Neutrophil (primary cell): ENCODE measurements at regions not wholly inside any gene's neighbourhood (a gene's known extent, or its start where the extent isn't known, plus 50 kb on each side); places are given as distances from the start of the nearest gene placed in this dataset.

Experiments
- H3K27ac ChIP-seq: fragments of 200-600 bp; sonication (generic); 2 replicates; pipeline ENCODE4 v1.5.1; 2016; ENCODE audit warnings: mild to moderate bottlenecking, moderate library complexity
- H3K27me3 ChIP-seq: fragments of 200-600 bp; sonication (generic); 2 replicates; pipeline ENCODE4 v1.6.0; 2016; ENCODE audit warnings: mild to moderate bottlenecking
- H3K36me3 ChIP-seq: fragments of 200-600 bp; sonication (generic); 2 replicates; pipeline ENCODE4 v1.5.1; 2017
- H3K4me1 ChIP-seq, 2 experiments: fragments of 200-600 bp in 1 of 2; sonication (generic) in 1 of 2; 1 replicate in 1 of 2; 2 replicates in 1 of 2; pipeline versions ENCODE4 v1.5.1 to v1.6.1; 2013 to 2016; ENCODE audit warnings: low read depth in 1 of 2, low read length in 1 of 2, mild to moderate bottlenecking in 1 of 2, moderate library complexity in 1 of 2; ENCODE audit not compliant: control insufficient read depth in 1 of 2, insufficient read depth in 1 of 2
- H3K4me3 ChIP-seq, 2 experiments: fragments of 200-600 bp in 1 of 2; sonication (generic) in 1 of 2; 1 replicate in 1 of 2; 2 replicates in 1 of 2; pipeline ENCODE4 v1.5.1; 2013 to 2016; ENCODE audit warnings: low read depth in 1 of 2, low read length in 1 of 2, mild to moderate bottlenecking in 1 of 2, moderate library complexity in 1 of 2
- H3K9me3 ChIP-seq: fragments of 200-600 bp; sonication (generic); 2 replicates; pipeline ENCODE4 v1.5.1; 2016
- CTCF ChIP-seq: fragments of 200-600 bp; sonication (generic); IDR thresholded peaks from 2 replicates; pipeline ENCODE4 v1.5.1; 2016; ENCODE audit warnings: antibody characterized with exemption

DNA sequence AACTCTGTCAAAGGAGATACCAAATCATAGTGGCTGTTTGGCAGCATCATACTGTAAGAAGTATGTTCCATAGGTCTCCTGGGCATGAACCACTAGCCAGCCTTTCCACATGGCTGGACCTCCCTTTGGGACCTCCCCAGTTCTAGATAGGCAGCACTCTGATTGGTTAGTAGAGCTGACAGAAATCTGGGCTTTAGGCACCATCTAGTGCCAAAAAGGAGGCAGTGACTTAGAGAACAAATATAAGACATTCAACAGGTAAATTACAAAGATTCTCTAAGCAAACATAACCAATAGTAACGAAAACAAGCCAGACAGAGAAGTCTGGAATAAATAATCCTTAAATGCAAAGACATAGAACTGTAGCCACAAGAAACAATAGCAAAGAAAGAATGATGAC lies 148.0 kb upstream of the PDE3A start:
- Histone ChIP-seq H3K27ac (no peak overlapping the region), H3K36me3 (no peaks in the 10 kb centered on the region), H3K4me1 (no peaks in the 10 kb centered on the region), H3K4me3 (no peak overlapping the region), H3K9me3 (no peaks in the 10 kb centered on the region), H3K27me3 (no peaks in the 10 kb centered on the region)
- no peak for TF ChIP-seq CTCF

DNA sequence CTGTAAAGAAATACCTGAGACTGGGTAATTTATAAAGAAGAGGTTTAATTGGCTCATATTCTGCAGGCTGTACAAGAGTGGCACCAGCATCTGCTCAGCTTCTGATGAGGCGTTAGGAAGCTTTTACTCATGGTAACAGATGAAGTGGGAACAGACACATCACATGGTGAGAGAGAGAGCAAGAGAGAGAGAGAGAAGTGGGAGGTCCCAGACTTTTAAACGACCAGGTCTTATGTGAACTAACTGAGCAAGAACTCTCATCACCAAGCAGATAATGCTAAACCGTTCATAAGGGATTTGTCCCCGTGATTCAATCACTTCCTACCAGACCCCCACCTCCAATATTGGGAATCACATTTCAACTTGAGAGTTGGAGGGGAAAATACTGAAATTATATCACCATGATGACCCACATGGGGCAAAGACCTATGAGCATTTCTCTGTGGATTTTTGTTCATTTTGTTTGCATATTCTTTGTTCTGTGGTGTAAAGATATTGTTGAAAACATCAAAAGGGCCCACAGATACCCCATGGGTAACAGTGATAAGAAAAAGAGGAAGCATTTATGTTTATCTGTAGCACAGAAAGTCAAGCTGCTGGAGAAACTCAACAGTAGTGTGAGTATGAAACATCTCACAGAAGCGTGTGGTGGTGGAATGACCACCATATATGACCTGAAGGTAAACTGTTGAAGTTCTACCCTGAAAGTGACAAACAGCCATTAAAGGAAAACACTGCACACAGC lies 135.2 kb upstream of the PDE3A start:
- no peaks in the 10 kb centered on the region for H3K4me1 ChIP-seq
- H3K27me3 ChIP-seq: no peaks in the 10 kb centered on the region
- no peak for TF ChIP-seq CTCF
- no peak overlapping the region for H3K4me3 ChIP-seq
- H3K9me3 ChIP-seq: no peaks in the 10 kb centered on the region
- H3K36me3 ChIP-seq: no peaks in the 10 kb centered on the region
- H3K27ac ChIP-seq: no peak overlapping the region

DNA sequence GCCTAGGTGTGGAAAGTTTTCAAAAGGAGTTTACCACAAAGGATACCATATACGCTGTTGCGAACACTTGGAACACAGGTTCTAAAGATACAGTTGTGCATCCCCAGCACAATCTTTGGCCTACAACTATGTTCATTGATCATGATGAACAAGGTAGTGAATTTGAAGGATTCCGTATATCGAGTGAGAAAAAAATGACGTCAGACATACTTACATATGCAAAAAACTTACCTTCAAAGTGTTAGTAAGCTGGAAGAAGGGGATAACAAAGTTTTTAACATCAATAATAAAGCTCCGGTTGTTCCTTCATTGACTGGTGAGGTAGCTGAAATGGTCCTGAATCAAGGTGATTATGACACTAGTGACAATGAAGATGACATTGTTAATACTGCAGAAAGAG lies 133.9 kb upstream of the PDE3A start:
- H3K36me3 ChIP-seq: no peaks in the 10 kb centered on the region
- H3K27me3 ChIP-seq: no peaks in the 10 kb centered on the region
- no peak overlapping the region for H3K4me3 ChIP-seq
- no peaks in the 10 kb centered on the region for H3K9me3 ChIP-seq
- TF ChIP-seq CTCF: no peak
- H3K27ac ChIP-seq: no peak overlapping the region
- no peaks in the 10 kb centered on the region for H3K4me1 ChIP-seq

DNA sequence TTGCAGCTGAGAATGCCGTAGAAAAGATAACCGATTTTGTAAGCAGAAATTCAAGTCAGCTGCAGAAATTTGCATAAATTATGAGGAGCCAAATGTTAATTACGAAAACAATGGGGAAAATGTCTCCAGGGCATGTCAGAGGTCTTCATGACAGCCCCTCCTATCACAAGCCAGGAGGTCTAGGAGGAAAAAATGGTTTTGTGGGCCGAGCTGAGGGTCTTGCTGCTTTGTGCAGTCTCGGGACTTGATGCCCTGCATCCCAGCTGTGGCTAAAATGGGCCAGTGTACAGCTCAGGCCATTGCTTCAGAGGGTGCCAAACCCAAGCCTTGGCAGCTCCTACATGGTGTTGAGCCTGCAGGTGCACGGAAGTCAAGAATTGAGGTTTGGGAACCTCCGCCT lies 131.2 kb upstream of the PDE3A start:
- Histone ChIP-seq H3K4me1 (no peaks in the 10 kb centered on the region), H3K27me3 (no peaks in the 10 kb centered on the region), H3K9me3 (no peaks in the 10 kb centered on the region), H3K4me3 (no peak overlapping the region), H3K36me3 (no peaks in the 10 kb centered on the region), H3K27ac (no peak overlapping the region)
- TF ChIP-seq CTCF: no peak

GRCh38 chr12:20245491-20245890 lies 122.8 kb upstream of the PDE3A start:
- H3K27me3 ChIP-seq: no peaks in the 10 kb centered on the region
- no peaks in the 10 kb centered on the region for H3K4me1 ChIP-seq
- H3K36me3 ChIP-seq: no peaks in the 10 kb centered on the region
- H3K4me3 ChIP-seq: no peak overlapping the region
- H3K27ac ChIP-seq: no peak overlapping the region
- H3K9me3 ChIP-seq: no peaks in the 10 kb centered on the region
- TF ChIP-seq CTCF: no peak
